Ascending aorta (tissue), 2 donors: ENCODE measurements at regions not wholly inside any gene's neighbourhood (a gene's known extent, or its start where the extent isn't known, plus 50 kb on each side); places are given as distances from the start of the nearest gene placed in this dataset.

ENCODE experiments used
- DNase-seq, 2 donors: peaks; one replicate each; pipeline ENCODE4 v3.0.0-alpha.2; 2019; ENCODE audit warnings: low spot score in 2 of 2
- H3K27ac ChIP-seq, 2 donors: fragments of 200-600 bp; sonication (generic); one replicate each; pipeline ENCODE4 v1.5.1; 2016 to 2017; ENCODE audit warnings: mild to moderate bottlenecking in 1 of 2
- H3K27me3 ChIP-seq: fragments of 200-600 bp; sonication (generic); one replicate; pipeline ENCODE4 v1.5.1; 2017
- H3K36me3 ChIP-seq, 2 donors: fragments of 200-600 bp; sonication (generic); one replicate each; pipeline ENCODE4 v1.5.1; 2016
- H3K4me1 ChIP-seq, 2 donors: fragments of 200-600 bp; sonication (generic); one replicate each; pipeline ENCODE4 v1.5.1; 2016 to 2017; ENCODE audit warnings: mild to moderate bottlenecking in 1 of 2
- H3K4me3 ChIP-seq, 2 donors: fragments of 200-600 bp; sonication (generic); one replicate each; pipeline ENCODE4 v1.5.1; 2016 to 2017; ENCODE audit warnings: mild to moderate bottlenecking in 1 of 2
- H3K9me3 ChIP-seq, 2 donors: fragments of 200-600 bp; sonication (generic); one replicate each; pipeline ENCODE4 v1.5.1; 2016
- intact Hi-C: fragments of 100-400 bp; cut with DNase I; formaldehyde crosslinking; loops from one replicate; pipeline ENCODE4 v1.15.1; 2023
- TF ChIP-seq, protein P1 (sequence below), 3 experiments: fragments of 200-600 bp in 2 of 3; fragments of 450-650 bp in 1 of 3; sonication (generic) in 2 of 3; IDR thresholded peaks; one replicate each; pipeline ENCODE4 v1.5.1; 2016 to 2019; ENCODE audit warnings: antibody characterized with exemption in 3 of 3, mild to moderate bottlenecking in 1 of 3, moderate library complexity in 1 of 3

DNA sequence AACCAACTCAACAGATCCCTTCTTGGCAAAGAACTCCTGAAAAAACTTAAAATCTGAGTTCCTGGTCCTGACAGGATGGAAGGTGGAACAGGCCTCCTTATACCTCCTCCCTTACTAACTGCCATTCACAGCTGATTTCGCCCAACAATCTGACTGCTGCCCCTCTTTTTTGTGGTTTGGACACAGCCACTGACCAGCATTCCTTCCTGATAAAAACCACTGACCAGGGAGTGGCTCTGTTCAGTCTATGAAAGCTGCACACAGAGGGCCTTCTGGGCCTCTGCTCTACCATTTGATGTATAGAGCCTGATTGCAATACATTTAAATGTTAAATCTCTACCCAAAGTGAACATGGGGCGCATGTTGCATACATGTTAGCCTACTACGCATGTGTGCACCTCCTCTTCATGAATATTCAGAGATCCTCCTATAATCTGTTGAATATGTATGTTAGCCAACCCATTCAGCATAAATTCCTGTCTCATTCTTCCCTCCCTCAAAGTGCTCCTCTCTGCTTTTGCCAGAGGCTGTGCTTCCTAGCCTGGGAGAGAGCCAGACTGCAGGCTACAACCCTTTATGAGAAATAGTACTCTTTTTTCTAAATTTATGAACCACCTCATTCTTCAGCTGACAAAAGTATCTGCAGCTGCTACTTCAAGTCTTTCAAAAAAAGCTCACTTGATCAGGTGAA is 93.7 kb upstream of the MRPS30 start:
- no peak for DNase-seq
- intact Hi-C loops = no loop called here

DNA sequence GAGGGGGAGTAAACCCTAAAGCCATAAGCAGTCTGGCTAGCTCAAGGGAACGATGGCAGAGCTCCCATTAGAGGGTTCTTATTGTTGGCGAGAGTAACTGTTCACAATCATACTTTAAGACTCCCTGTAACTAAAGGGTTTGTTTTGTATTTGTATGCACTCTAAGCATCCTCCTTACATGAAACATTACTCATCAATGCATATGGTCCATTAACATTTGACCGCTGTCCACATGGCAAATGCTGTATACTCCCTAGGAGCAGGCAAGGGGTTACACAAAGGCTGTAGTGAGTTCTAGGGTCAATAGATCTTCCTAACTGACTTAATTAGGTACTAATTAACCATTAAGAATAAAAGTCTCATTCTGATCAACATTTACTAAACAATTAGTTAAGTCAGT is 95.3 kb upstream of the MRPS30 start:
- H3K9me3 ChIP-seq = no peaks in the 10 kb centered on the region
- H3K4me1 ChIP-seq = no peaks in the 10 kb centered on the region
- H3K4me3 ChIP-seq = no peak overlapping the region
- no peak for DNase-seq
- no peaks in the 10 kb centered on the region for H3K27me3 ChIP-seq
- intact Hi-C loops = no loop called here
- TF ChIP-seq, protein P1, sequence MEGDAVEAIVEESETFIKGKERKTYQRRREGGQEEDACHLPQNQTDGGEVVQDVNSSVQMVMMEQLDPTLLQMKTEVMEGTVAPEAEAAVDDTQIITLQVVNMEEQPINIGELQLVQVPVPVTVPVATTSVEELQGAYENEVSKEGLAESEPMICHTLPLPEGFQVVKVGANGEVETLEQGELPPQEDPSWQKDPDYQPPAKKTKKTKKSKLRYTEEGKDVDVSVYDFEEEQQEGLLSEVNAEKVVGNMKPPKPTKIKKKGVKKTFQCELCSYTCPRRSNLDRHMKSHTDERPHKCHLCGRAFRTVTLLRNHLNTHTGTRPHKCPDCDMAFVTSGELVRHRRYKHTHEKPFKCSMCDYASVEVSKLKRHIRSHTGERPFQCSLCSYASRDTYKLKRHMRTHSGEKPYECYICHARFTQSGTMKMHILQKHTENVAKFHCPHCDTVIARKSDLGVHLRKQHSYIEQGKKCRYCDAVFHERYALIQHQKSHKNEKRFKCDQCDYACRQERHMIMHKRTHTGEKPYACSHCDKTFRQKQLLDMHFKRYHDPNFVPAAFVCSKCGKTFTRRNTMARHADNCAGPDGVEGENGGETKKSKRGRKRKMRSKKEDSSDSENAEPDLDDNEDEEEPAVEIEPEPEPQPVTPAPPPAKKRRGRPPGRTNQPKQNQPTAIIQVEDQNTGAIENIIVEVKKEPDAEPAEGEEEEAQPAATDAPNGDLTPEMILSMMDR (IDR thresholded peaks at IDR 0.05) = no peak
- H3K27ac ChIP-seq = no peak overlapping the region
- no peaks in the 10 kb centered on the region for H3K36me3 ChIP-seq

More for the DNA sequence above, 93.7 kb upstream of the MRPS30 start:
- Histone ChIP-seq H3K4me3 (no peak overlapping the region), H3K27me3 (no peaks in the 10 kb centered on the region), H3K36me3 (no peaks in the 10 kb centered on the region), H3K4me1 (no peaks in the 10 kb centered on the region), H3K27ac (no peak overlapping the region), H3K9me3 (no peaks in the 10 kb centered on the region)
- TF ChIP-seq, protein P1 (IDR thresholded peaks at IDR 0.05) = no peak

GRCh38 chr5:44711901-44712300 is 96.8 kb upstream of the MRPS30 start:
- H3K4me1 ChIP-seq = no peaks in the 10 kb centered on the region

DNA sequence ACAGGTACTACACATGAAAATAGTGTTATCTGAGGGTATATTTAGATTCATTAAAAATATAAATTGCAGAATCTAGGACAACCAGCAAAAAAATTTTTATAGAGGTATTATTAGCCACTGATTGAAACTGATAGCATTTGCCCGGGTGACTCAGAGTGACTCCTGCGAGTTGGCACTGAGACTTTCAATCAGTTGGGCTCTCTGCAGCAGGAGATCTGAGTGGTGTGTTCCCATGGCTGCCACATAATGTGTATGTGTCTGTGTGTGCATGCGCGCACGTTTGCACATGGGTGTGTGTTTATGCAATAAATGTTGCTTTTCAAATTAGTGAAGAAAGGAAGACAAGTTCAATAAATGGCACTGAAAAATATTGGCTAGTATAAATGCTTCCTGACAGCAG is 100.1 kb upstream of the MRPS30 start:
- H3K27ac ChIP-seq = no peak overlapping the region
- no peaks in the 10 kb centered on the region for H3K4me1 ChIP-seq
- TF ChIP-seq, protein P1 (IDR thresholded peaks at IDR 0.05) = no peak
- intact Hi-C loops = no loop called here
- DNase-seq = no peak
- H3K36me3 ChIP-seq = no peaks in the 10 kb centered on the region
- no peaks in the 10 kb centered on the region for H3K9me3 ChIP-seq
- H3K4me3 ChIP-seq = no peak overlapping the region
- H3K27me3 ChIP-seq = no peaks in the 10 kb centered on the region

More at GRCh38 chr5:44711901-44712300, 96.8 kb upstream of the MRPS30 start:
- TF ChIP-seq, protein P1 (IDR thresholded peaks at IDR 0.05) = no peak
- H3K27me3 ChIP-seq = no peaks in the 10 kb centered on the region
- H3K4me3 ChIP-seq = no peak overlapping the region
- no peaks in the 10 kb centered on the region for H3K9me3 ChIP-seq
- no peak for DNase-seq
- no peak overlapping the region for H3K27ac ChIP-seq
- intact Hi-C loops = no loop called here
- no peaks in the 10 kb centered on the region for H3K36me3 ChIP-seq

DNA sequence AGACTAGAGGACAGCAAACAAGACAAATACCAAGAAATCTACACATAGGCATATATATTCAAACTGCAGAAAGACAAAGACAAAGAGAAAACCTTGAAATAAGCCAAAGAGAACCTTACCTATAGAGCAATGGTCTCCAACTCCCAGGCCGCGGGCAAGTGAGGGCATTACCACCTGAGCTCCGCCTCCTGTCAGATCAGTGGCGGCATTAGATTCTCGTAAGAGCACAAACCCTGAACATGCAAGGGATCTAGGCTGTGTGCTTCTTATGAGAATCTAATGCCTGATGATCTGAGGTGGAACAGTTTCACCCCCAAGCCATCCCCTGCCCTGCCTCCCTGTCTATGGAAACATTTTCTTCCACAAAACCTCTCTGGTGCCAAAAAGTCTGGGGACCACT is 101.0 kb upstream of the MRPS30 start:
- TF ChIP-seq, protein P1 (IDR thresholded peaks at IDR 0.05) = no peak
- DNase-seq = no peak
- intact Hi-C loops = no loop called here
- Histone ChIP-seq H3K36me3 (no peaks in the 10 kb centered on the region), H3K9me3 (no peaks in the 10 kb centered on the region), H3K27me3 (no peaks in the 10 kb centered on the region), H3K4me1 (no peaks in the 10 kb centered on the region), H3K4me3 (no peak overlapping the region), H3K27ac (no peak overlapping the region)

DNA sequence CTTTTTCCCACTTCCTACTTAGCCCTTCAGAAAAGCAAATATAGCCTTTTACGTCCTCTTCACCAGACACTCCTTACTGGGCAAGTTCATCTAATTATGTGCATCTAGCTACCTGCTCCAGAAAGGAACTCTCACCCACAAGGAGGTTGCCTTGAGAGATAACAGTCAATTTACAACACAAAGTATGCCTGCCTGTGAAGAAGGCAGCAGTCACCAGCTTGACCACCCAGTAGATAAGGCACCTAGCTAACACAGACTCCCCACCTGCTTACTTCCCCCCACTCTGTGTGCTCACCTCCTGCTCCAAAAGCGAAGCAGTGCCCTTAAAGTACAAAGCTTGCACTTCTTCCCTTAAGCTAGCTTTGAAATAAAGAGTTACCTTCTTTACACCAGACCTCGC is 111.7 kb upstream of the MRPS30 start:
- TF ChIP-seq, protein P1 (IDR thresholded peaks at IDR 0.05) = no peak
- Histone ChIP-seq H3K4me3 (no peak overlapping the region), H3K4me1 (no peaks in the 10 kb centered on the region), H3K27me3 (no peaks in the 10 kb centered on the region), H3K27ac (no peak overlapping the region), H3K9me3 (no peaks in the 10 kb centered on the region), H3K36me3 (no peaks in the 10 kb centered on the region)
- intact Hi-C loops = no loop called here
- no peak for DNase-seq
